ENCODE measurements at regions not wholly inside any gene's neighbourhood (a gene's known extent, or its start where the extent isn't known, plus 50 kb on each side); places are given as distances from the start of the nearest gene placed in this dataset.
"Not testable (repeated sequence)": the region's sequence is repeated elsewhere in the genome, so short reads cannot be mapped to it uniquely, and the experiment has no call there.

DNA sequence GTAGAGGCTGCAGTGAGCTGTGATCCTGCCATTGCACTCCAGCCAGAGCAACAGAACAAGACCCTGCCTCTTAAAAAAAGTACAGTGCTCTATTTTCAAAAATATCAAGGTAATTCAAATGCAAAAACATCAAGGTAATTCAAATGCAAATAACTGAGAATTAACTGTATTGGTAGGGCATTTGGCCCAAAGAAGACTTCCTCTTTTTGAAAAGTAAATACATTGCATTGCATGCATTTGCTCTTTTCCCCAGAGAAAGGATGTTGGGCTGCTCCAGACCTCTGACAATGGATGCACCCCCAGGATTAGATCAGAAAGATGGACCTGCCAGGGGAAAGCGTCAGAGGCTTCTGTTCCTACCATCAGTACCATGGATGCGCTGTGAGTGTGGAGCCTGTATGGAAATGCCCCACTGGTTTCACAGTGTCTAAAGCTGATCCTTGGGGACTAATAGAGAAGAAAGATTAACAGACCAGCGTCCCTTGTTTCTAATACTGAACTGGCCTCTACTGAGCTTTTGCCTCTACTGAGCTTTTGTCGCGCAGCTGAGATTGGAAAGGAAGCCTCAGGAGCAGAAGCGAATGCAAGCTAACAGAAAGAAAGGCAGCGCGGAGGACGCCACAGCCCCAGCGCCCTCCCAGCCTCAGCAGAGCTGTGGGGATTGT is 93.5 kb upstream of the LYZL2 start:
- Histone ChIP-seq H3K9me3 (no peaks in the 10 kb centered on the region), H3K4me3 (ENCODE audit: low read depth, low read length) (no peak overlapping the region), H3K27me3 (no peaks in the 10 kb centered on the region), H3K36me3 (no peaks in the 10 kb centered on the region), H3K4me1 (peaks cover 2% of the 10 kb centered on the region; the same call in 1 of the 2 replicates)
- DNase-seq = no peak
- TF ChIP-seq, protein P1, sequence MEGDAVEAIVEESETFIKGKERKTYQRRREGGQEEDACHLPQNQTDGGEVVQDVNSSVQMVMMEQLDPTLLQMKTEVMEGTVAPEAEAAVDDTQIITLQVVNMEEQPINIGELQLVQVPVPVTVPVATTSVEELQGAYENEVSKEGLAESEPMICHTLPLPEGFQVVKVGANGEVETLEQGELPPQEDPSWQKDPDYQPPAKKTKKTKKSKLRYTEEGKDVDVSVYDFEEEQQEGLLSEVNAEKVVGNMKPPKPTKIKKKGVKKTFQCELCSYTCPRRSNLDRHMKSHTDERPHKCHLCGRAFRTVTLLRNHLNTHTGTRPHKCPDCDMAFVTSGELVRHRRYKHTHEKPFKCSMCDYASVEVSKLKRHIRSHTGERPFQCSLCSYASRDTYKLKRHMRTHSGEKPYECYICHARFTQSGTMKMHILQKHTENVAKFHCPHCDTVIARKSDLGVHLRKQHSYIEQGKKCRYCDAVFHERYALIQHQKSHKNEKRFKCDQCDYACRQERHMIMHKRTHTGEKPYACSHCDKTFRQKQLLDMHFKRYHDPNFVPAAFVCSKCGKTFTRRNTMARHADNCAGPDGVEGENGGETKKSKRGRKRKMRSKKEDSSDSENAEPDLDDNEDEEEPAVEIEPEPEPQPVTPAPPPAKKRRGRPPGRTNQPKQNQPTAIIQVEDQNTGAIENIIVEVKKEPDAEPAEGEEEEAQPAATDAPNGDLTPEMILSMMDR (IDR thresholded peaks at IDR 0.05; ENCODE audit: low read depth, low read length) = no peak

DNA sequence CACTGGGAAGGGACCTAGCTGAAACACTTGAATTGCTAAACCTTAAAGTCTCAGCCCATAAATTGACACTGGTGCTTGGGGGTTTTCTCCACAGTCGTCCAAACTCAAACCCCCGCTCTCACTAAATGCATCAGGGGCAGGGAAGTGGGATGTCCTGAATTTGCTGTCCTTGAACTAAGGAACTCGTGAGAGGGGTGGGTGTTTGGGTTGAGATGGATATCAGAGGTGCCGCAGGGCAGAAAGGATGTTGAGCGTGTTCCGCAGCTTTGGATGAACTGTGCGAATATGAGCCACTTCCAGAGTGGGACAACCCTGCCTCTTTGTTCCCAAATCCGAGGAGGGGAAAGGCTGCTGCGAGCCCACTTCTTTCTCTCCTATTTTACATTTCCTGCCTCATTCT is 90.3 kb upstream of the LYZL2 start:
- Histone ChIP-seq H3K9me3 (no peaks in the 10 kb centered on the region), H3K4me3 (ENCODE audit: low read depth, low read length) (no peak overlapping the region), H3K4me1 (no peaks in the 10 kb centered on the region), H3K27me3 (no peaks in the 10 kb centered on the region), H3K36me3 (no peaks in the 10 kb centered on the region)
- TF ChIP-seq, protein P1 (IDR thresholded peaks at IDR 0.05; ENCODE audit: low read depth, low read length) = no peak
- DNase-seq = no peak

DNA sequence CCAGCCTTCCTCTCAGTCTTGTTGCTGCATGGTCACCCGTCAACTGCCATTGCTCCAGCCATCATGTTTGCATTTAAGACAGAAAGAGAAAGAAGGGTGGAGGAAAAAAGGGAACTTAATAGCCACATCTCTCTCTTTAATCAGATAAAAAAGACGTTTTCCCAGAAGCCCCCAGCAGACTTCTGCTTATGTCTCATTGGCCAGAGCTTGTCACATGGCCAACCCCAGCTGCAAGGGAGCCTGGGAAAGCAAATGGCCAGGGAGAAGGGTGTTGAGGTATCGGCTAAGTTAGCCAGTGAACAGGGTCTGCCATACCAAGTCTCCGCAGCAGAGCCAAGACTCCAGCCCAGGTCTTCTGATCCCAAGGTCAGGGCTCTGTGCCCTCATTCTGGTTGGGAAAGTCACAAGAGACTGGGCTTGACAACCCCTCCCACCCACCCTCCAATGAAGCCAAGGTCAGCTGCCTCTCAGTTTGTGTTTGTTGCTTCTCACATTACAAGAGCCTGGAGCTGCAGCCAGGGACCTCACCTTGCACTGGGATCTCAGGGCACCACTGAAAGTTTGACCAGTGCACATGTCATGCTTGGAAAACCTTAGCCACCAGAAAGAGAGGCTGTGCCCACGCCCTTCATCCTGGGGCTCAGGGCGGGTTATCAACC is 80.3 kb upstream of the LYZL2 start:
- Histone ChIP-seq H3K36me3 (no peaks in the 10 kb centered on the region), H3K4me3 (ENCODE audit: low read depth, low read length) (no peak overlapping the region), H3K9me3 (no peaks in the 10 kb centered on the region), H3K27me3 (no peaks in the 10 kb centered on the region), H3K4me1 (peaks cover 4% of the 10 kb centered on the region; the same call in 1 of the 2 replicates)
- DNase-seq = no peak
- TF ChIP-seq, protein P1 (IDR thresholded peaks at IDR 0.05; ENCODE audit: low read depth, low read length) = no peak

DNA sequence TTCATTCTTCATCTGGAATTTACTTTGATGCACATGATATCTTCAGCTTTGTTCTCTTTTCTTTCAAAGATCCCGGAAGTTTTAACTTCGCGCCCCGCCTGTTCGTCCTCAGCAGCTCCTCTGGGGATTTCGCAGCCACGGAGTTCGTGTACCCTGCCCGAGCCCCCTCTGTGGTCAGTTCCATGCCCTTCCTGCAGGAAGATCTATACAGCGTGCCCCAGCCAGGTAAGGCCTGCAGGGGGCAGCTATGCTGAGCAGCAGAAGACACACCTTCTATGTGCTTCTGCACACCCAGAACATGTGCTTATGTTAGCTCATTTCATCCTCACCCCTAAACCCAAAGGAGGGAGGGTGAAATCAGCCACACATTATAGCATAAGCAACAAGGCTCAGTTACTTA is 79.7 kb upstream of the LYZL2 start:
- no peak for DNase-seq
- no peaks in the 10 kb centered on the region for H3K36me3 ChIP-seq
- TF ChIP-seq, protein P1 (IDR thresholded peaks at IDR 0.05; ENCODE audit: low read depth, low read length) = peak; percentile 17; the same call in 1 of the 2 replicates
- peaks cover 4% of the 10 kb centered on the region; the same call in 1 of the 2 replicates for H3K4me1 ChIP-seq
- H3K27me3 ChIP-seq = no peaks in the 10 kb centered on the region
- no peak overlapping the region for H3K4me3 ChIP-seq (ENCODE audit: low read depth, low read length)
- no peaks in the 10 kb centered on the region for H3K9me3 ChIP-seq

DNA sequence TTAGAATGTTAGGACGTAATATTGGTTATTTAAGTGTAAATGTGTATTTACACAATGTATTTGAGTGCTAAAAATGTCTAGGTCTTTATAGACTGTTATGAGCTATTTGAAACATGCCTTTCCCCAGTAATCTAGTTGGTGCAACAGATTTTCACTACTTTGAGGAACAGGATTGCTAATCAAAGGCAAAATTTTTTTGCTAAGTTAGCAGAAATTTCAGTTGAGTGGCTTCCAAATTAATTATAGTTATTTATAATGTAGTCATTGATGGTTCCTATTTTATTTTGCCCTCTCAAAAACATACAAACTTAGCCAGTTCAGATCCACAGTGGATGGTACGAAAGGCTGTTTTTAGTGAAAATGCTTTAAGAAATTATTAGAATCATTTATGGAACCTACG is 78.7 kb upstream of the LYZL2 start:
- DNase-seq = no peak
- H3K27me3 ChIP-seq = no peaks in the 10 kb centered on the region
- H3K4me3 ChIP-seq (ENCODE audit: low read depth, low read length) = no peak overlapping the region
- peaks cover 4% of the 10 kb centered on the region; the same call in 1 of the 2 replicates for H3K4me1 ChIP-seq
- H3K36me3 ChIP-seq = no peaks in the 10 kb centered on the region
- TF ChIP-seq, protein P1 (IDR thresholded peaks at IDR 0.05; ENCODE audit: low read depth, low read length) = no peak
- H3K9me3 ChIP-seq = no peaks in the 10 kb centered on the region

DNA sequence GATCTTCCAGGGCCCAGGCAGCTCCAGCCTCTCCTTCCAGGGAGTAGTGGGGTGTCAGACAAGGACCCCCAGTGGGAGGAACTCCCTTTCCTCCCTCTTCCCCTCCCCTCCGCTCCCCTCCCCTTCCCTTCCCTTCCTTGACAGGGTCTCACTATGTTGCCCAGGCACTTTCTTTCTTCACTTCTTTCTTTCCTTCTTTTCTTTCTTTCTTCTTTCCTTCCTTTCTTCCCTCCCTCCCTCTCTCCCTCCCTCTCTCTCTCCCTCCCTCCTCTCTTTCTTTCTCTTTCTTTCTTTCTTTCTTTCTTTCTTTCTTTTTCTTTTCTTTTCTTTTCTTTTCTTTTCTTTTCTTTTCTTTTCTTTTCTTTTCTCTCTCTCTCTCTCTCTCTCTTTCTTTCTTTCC is 76.6 kb upstream of the LYZL2 start:
- not testable (repeated sequence) for H3K9me3 ChIP-seq; H3K4me3 ChIP-seq (ENCODE audit: low read depth, low read length); H3K36me3 ChIP-seq; H3K4me1 ChIP-seq; DNase-seq; H3K27me3 ChIP-seq

Data from BE2C (cell line).